DMS79 treated with DMSO at 0.1 percent for 48 hours (cell line): ENCODE measurements at regions not wholly inside any gene's neighbourhood (a gene's known extent, or its start where the extent isn't known, plus 50 kb on each side); places are given as distances from the start of the nearest gene placed in this dataset.
A peak's percentile ranks its signal among the peaks of the same experiment; 100 is the strongest.

Source experiments
- DNase-seq: peaks from one replicate; lab custom pipeline; 2025; lab: John Stamatoyannopoulos, UW

DNA sequence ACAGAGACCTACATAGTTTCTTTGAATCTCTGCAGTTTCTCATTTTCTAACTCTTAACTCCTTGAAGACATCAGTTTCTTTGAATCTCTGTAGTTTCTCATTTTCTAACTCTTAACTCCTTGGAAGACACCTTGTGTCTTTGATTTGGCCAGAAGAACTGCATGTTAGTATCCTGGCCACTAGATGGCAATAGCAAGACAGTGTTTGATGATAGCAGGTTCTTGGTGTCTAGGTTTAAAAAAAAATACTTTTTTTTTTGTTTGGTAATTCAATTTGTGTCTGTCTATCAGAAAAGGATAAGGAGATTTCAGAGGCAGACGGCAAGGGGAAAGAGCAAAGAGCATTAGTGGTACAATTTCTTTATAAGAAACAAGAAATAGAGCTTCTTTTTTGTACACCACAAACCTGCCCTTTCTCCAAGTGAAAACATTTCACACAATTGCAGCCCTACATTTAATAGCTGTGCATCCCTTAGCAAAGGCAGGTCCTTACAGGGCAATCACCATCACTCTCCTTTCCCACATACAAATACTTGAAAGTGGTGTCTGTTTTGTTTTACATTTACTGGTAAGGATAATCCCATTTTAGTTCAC, 1324.9 kb upstream of the CDH8 start:
- peak; percentile 36 for DNase-seq

- no peak for DNase-seq
These were observed 1313.7 kb upstream of the CDH8 start for GRCh38 chr16:63349961-63350360.

GRCh38 chr16:63346000-63346399, 1309.8 kb upstream of the CDH8 start:
- DNase-seq = no peak

DNA sequence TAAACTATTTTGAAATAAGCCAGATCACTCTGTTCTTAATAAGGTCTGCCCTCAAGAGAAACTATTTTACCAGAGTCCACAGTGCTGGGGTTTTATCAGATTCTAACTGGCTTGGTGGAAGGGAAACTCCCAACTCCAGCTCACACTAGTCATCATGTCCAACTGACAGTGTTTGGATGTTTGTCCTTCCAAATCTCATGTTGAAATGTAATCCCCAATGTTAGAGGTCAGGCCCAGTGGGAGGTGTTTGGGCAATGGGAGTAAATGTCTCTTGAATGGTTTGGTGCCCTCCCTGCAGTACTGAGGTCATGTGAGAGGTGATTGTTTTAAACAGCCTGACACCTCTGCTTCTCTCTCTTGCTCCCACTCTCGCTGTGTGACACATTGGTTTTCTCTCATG, 1301.0 kb upstream of the CDH8 start:
- DNase-seq = no peak

DNA sequence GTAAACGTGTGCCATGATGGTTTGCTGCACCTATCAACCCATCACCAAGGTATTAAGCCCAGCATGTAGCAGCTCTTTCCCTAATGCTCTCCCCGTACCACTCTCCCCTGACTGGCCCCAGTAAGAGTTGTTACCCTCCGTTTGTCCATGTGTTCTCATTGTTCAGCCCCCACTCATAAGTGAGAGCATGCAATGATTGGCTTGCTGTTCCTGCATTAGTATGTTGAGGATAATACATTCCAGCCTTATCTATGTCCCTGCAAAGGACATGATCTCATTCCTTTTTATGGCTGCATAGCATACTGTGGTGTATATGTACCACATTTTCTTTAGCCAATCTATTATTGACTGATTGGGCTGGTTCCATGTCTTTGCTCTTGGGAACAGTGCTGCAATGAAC, 1294.9 kb upstream of the CDH8 start:
- no peak for DNase-seq

- DNase-seq = no peak
These were observed 1290.6 kb upstream of the CDH8 start for GRCh38 chr16:63326736-63327339.

DNA sequence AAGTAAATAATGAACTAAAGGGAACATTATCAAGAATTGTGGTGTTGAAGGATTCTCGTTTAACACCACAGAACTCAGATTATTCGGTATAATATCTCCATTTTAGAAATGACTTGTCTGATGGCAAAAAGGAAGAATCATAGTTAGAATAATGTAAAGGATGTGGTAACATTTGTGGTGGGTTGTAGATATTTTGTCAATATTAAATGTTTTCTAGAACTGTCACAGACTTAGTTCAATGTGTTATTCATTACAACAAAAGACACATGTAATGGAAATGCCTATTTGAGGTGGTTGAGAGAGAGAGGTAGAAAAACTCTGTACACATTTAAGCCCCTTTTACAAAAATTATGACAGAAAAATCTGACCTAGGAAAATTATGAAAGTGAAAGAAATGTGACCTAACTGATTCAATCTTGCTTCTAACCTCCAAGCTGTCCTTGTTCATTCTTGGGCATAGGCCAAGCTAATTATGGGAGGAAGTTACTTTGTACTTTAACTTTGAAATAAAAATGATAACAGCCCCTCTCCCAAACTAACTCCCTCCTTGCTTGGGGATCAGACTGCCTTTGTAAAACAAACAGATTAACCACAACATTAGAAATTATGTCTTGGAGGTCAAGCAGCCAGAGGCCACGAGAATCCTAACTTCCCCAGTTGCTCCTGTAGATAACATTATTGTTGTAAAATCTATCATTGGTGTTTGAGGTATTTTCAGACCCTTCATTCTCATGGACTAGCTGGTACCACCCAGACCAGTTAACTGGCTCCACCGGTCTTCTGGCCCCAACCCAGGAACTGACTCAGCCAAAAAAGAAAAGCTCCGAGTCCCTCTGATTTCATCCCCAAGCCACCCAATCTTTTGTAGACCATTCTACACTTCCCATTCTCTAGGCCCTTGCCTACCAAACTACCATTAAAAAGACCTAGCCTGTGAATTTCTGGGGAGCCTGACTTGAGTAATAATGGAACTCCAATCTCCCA, 1287.8 kb upstream of the CDH8 start:
- DNase-seq = no peak

DNA sequence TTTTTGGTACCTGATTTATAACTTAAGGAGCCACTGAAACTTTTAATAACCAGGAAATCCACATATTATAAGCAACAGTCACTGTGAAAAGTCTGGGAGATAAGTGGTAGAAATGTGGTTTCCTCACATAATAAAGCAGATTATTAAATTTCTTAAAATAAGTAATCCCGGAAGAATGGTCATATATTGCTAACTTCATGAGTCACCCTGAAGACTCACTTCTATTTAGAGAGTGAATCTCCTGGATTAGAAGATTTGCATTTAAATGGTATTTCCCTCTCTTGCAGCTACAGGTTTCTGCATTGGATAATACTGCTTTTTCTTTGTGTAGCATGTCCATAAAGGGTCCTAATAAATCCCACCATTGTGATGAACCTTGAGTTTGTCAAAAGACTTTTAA, 1286.8 kb upstream of the CDH8 start:
- DNase-seq = no peak

DNA sequence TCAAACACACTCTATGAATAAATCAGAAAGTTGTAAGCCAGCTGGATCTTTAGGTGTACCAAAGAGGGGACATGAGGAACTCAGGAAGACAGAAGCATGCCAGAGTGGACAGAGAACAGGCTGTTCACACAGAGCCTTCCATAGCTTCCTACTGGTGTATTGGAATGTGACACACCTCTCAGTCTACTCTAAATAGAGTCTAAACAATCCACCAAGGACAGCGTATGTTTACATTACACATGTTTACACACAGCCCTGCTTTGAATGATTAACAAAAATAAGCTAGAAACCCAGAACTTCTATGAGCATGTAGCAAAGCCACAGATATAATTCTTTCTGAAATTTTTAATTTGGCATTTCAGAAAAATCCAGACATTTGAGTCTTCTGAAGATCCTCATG, 1279.0 kb upstream of the CDH8 start:
- DNase-seq = no peak

DNA sequence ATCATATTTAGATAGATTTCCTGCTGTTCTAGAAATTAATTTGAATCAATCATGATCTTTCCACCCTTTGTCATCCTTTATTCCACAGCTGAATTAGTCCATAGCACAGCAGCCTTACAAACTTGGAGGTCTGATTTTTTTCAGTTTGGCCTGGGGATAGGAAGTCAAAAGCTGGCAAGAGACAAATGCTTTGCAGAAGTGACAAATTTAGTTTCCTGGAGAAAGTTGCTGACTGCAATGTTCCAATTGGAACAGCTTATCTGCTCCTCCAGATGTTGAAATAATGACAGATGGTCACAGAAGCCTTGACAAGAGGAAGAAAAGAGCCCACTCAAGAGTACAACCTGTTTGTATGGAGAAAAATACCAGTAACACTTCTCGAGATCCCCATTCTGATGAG, 1276.1 kb upstream of the CDH8 start:
- DNase-seq = no peak

DNA sequence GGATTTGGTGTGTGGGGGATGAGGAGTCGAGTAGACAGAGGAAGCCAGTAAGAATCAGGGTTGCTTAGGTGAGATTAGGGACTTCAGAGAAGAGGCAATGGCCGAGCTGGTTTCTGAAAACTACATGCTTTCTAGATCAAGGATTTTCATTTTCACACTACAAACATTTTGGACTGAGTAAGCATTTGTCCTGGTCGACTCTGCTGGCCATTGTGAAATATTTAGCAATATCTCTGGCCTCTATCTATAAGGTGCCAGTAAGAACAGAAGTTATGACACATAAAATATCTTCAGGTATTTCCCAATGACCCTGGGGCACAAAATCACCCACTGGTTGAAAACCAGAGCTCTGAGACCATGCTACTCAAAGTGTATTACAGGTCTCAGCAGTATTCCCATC, 1275.1 kb upstream of the CDH8 start:
- no peak for DNase-seq

- no peak for DNase-seq
These were observed 1266.6 kb upstream of the CDH8 start for GRCh38 chr16:63302811-63303210.

DNA sequence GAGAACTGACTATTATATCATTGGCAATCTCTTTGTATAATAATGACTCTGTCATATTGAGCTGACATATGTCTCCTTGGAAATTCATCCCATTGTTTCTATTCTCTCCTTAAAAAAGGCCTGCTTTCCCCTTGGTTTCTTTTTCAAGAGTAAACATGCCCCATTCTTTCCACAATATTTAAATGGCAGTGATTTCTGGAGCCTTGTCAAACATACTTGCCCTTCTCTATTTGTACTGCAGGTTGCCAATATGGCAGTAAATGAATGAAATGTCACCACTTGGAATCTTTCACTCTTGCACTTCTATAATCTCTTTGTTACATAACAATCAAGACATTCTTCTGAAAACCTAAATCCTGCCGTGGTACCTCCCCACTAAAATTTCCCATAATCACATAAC, 1265.1 kb upstream of the CDH8 start:
- no peak for DNase-seq

- no peak for DNase-seq
These were observed 1262.8 kb upstream of the CDH8 start for GRCh38 chr16:63298993-63299392.

- no peak for DNase-seq
These were observed 1255.8 kb upstream of the CDH8 start for GRCh38 chr16:63292036-63292435.

DNA sequence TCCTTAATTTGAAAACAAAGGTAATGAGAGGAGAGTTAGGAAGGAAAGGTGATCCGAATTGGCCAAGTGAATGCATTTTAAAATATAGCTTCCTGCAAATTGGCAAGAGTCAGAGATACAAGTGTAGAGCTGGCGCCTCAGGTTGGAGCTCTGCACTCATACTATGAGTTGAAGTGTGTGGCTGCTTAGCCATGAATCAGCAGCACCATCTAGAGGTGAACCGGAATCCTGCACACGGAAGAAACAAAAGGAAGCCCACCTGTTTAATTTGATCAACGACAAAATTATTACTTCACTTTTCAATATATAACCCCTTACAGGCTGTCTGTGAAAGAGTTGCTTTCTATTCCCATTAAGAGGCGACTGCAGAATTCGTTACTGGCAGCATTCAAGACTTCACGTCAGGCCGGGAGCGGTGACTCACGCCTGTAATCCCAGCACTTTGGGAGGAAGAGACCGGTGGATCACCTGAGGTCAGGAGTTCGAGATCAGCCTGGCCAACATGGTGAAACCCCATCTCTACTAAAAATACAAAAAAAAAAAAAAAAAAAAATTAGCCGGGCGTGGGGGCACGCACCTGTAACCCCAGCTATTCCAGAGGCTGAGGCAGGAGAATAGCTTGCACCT, 1253.7 kb upstream of the CDH8 start:
- DNase-seq = peak; percentile 3

- DNase-seq = no peak
These were observed 1251.2 kb upstream of the CDH8 start for GRCh38 chr16:63287401-63287800.

- DNase-seq = peak; percentile 27
These were observed 1247.5 kb upstream of the CDH8 start for GRCh38 chr16:63283721-63284120.

- no peak for DNase-seq
These were observed 1208.4 kb upstream of the CDH8 start for GRCh38 chr16:63244631-63245030.

GRCh38 chr16:63241497-63242028, 1205.3 kb upstream of the CDH8 start:
- DNase-seq = no peak

DNA sequence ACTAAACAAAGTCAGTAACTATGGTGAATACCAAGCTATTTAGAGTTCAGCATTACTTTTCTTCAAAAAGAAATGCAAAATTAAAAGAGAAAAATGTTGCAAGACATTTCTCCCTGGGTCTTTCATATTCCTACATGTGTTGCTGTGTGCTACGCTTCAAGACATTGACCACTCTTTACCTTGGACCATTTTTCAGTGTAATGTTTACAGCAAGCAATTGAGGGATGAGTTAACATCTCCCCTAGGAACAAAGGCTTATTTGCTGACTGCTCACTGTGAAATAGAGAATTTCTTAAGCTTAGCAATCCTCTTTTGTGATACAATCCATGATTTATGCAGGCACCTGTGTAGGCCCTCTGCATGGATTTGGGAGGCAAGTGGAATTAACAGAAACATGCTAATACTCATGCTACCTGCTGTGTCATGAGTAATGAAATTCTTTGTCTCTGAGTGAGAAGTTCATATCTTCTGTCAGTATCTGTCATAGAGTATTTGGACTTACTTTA, 1202.9 kb upstream of the CDH8 start:
- DNase-seq = no peak

DNA sequence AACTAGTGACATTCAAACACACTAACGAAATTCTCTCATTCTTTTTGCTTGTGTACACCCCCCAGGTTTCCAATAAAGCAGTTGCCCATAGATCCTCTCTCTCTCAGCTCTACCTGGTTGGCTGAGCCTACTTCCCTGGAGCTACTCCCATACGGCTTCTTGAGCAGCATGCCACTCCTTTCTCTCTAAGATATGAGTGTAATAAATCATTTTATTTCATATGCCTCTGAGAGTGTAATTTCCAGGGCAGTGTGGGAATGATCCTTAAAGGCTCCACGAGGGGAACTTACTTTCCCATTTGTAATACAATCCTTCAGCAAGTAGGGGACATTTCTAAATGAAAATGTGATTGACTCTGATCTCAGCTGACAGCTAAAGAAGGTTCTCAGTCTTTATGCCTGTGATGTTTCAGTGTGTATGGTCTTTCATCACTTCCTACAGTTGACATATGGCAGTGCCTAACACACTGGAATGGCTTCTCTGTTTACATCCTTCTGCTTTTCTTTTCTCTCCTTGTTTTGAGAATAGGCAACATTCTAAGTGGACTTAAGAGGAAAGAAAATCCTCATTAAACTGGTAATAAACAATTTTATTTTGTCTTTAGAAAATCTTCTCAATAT, 1194.3 kb upstream of the CDH8 start:
- DNase-seq = no peak
